ENCODE measurements at regions not wholly inside any gene's neighbourhood (a gene's known extent, or its start where the extent isn't known, plus 50 kb on each side); places are given as distances from the start of the nearest gene placed in this dataset.
"Not testable (repeated sequence)": the region's sequence is repeated elsewhere in the genome, so short reads cannot be mapped to it uniquely, and the experiment has no call there.

- H3K27me3 Mint-ChIP-seq (ENCODE audit: insufficient read depth, unreplicated experiment): no peaks in the 10 kb centered on the region
- peaks cover 36% of the 10 kb centered on the region for H3K36me3 Mint-ChIP-seq (ENCODE audit: insufficient read depth, unreplicated experiment)
- no peak for DNase-seq (ENCODE audit: unreplicated experiment)
- POLR2A ChIA-PET: no interaction called here
- TF ChIP-seq CTCF (IDR thresholded peaks at IDR 0.05; ENCODE audit: unreplicated experiment): no peak
- H3K4me3 Mint-ChIP-seq (ENCODE audit: unreplicated experiment): no peak overlapping the region
- H3K9me3 Mint-ChIP-seq (ENCODE audit: unreplicated experiment): no peaks in the 10 kb centered on the region
- no peaks in the 10 kb centered on the region for H3K4me1 Mint-ChIP-seq (ENCODE audit: insufficient read depth, unreplicated experiment)
- no peak overlapping the region for H3K27ac Mint-ChIP-seq (ENCODE audit: low read depth, unreplicated experiment)
- CTCF ChIA-PET: interaction anchor here (0.6 to 2.4 kb wide), 6 partner anchors 61 to 830 kb away, joined by 3 to 14 read pairs (median 4); no protein-coding TSS in a partner anchor
- intact Hi-C loops (cut with micrococcal nuclease): no loop called here
- no TSS peak for BruUV-seq (replicated peaks)
Measured at GRCh38 chr7:35909870-35910357, 109.1 kb downstream of the SEPTIN7 start.

- CTCF ChIA-PET: interaction anchor here (0.8 to 2.4 kb wide), 5 partner anchors 69 to 403 kb away, joined by 3 to 14 read pairs (median 3); no protein-coding TSS in a partner anchor
- H3K27ac Mint-ChIP-seq (ENCODE audit: low read depth, unreplicated experiment); intact Hi-C loops (cut with micrococcal nuclease); DNase-seq (ENCODE audit: unreplicated experiment); BruUV-seq (replicated peaks); H3K27me3 Mint-ChIP-seq (ENCODE audit: insufficient read depth, unreplicated experiment); H3K4me3 Mint-ChIP-seq (ENCODE audit: unreplicated experiment); H3K9me3 Mint-ChIP-seq (ENCODE audit: unreplicated experiment); H3K4me1 Mint-ChIP-seq (ENCODE audit: insufficient read depth, unreplicated experiment); POLR2A ChIA-PET: not testable (repeated sequence)
- peaks cover 29% of the 10 kb centered on the region for H3K36me3 Mint-ChIP-seq (ENCODE audit: insufficient read depth, unreplicated experiment)
Measured at GRCh38 chr7:35910621-35911020, 109.8 kb downstream of the SEPTIN7 start.

GRCh38 chr7:35913350-35913749, 112.5 kb downstream of the SEPTIN7 start:
- H3K9me3 Mint-ChIP-seq (ENCODE audit: unreplicated experiment); BruUV-seq (replicated peaks); H3K4me3 Mint-ChIP-seq (ENCODE audit: unreplicated experiment); DNase-seq (ENCODE audit: unreplicated experiment); H3K27me3 Mint-ChIP-seq (ENCODE audit: insufficient read depth, unreplicated experiment); intact Hi-C loops (cut with micrococcal nuclease); POLR2A ChIA-PET; H3K27ac Mint-ChIP-seq (ENCODE audit: low read depth, unreplicated experiment); H3K4me1 Mint-ChIP-seq (ENCODE audit: insufficient read depth, unreplicated experiment): not testable (repeated sequence)
- peaks cover 12% of the 10 kb centered on the region for H3K36me3 Mint-ChIP-seq (ENCODE audit: insufficient read depth, unreplicated experiment)
- CTCF ChIA-PET: interaction anchor here (0.9 kb wide), 1 partner anchor 226 kb away, joined by 4 read pairs; no protein-coding TSS in a partner anchor

- H3K27ac Mint-ChIP-seq (ENCODE audit: low read depth, unreplicated experiment); H3K27me3 Mint-ChIP-seq (ENCODE audit: insufficient read depth, unreplicated experiment); BruUV-seq (replicated peaks); H3K4me1 Mint-ChIP-seq (ENCODE audit: insufficient read depth, unreplicated experiment); DNase-seq (ENCODE audit: unreplicated experiment); intact Hi-C loops (cut with micrococcal nuclease); POLR2A ChIA-PET; H3K4me3 Mint-ChIP-seq (ENCODE audit: unreplicated experiment); H3K9me3 Mint-ChIP-seq (ENCODE audit: unreplicated experiment): not testable (repeated sequence)
- H3K36me3 Mint-ChIP-seq (ENCODE audit: insufficient read depth, unreplicated experiment): peaks cover 12% of the 10 kb centered on the region
- CTCF ChIA-PET: interaction anchor here (0.9 kb wide), 1 partner anchor 227 kb away, joined by 4 read pairs; no protein-coding TSS in a partner anchor
Measured at GRCh38 chr7:35914214-35914613, 113.4 kb downstream of the SEPTIN7 start.

- H3K4me1 Mint-ChIP-seq (ENCODE audit: insufficient read depth, unreplicated experiment); DNase-seq (ENCODE audit: unreplicated experiment); H3K4me3 Mint-ChIP-seq (ENCODE audit: unreplicated experiment); H3K27me3 Mint-ChIP-seq (ENCODE audit: insufficient read depth, unreplicated experiment); intact Hi-C loops (cut with micrococcal nuclease); H3K27ac Mint-ChIP-seq (ENCODE audit: low read depth, unreplicated experiment); BruUV-seq (replicated peaks); H3K9me3 Mint-ChIP-seq (ENCODE audit: unreplicated experiment): not testable (repeated sequence)
- POLR2A ChIA-PET: interaction anchor here (1.7 kb wide), 1 partner anchor 115 kb away, joined by 4 read pairs; the partner anchor contains the start of gene SEPTIN7
- H3K36me3 Mint-ChIP-seq (ENCODE audit: insufficient read depth, unreplicated experiment): peaks cover 12% of the 10 kb centered on the region
- CTCF ChIA-PET: interaction anchor here (0.5 to 4.2 kb wide), 10 partner anchors 8 to 1533 kb away, joined by 3 to 22 read pairs (median 4); no protein-coding TSS in a partner anchor
Measured at GRCh38 chr7:35915247-35915955, 114.5 kb downstream of the SEPTIN7 start.

- intact Hi-C loops (cut with micrococcal nuclease); H3K27me3 Mint-ChIP-seq (ENCODE audit: insufficient read depth, unreplicated experiment); H3K9me3 Mint-ChIP-seq (ENCODE audit: unreplicated experiment); H3K27ac Mint-ChIP-seq (ENCODE audit: low read depth, unreplicated experiment); H3K4me3 Mint-ChIP-seq (ENCODE audit: unreplicated experiment); H3K36me3 Mint-ChIP-seq (ENCODE audit: insufficient read depth, unreplicated experiment); H3K4me1 Mint-ChIP-seq (ENCODE audit: insufficient read depth, unreplicated experiment); DNase-seq (ENCODE audit: unreplicated experiment); BruUV-seq (replicated peaks); POLR2A ChIA-PET: not testable (repeated sequence)
- CTCF ChIA-PET: interaction anchor here (0.6 to 4.2 kb wide), 2 partner anchors 58 to 1175 kb away, joined by 3 to 22 read pairs; no protein-coding TSS in a partner anchor
Measured at GRCh38 chr7:35918217-35918616, 117.4 kb downstream of the SEPTIN7 start.

GRCh38 chr7:35919607-35920006, 118.8 kb downstream of the SEPTIN7 start:
- H3K27me3 Mint-ChIP-seq (ENCODE audit: insufficient read depth, unreplicated experiment); intact Hi-C loops (cut with micrococcal nuclease); H3K9me3 Mint-ChIP-seq (ENCODE audit: unreplicated experiment); DNase-seq (ENCODE audit: unreplicated experiment); H3K4me1 Mint-ChIP-seq (ENCODE audit: insufficient read depth, unreplicated experiment); POLR2A ChIA-PET; BruUV-seq (replicated peaks); H3K36me3 Mint-ChIP-seq (ENCODE audit: insufficient read depth, unreplicated experiment); H3K4me3 Mint-ChIP-seq (ENCODE audit: unreplicated experiment): not testable (repeated sequence)
- peak overlapping the region; percentile 59 for H3K27ac Mint-ChIP-seq (ENCODE audit: low read depth, unreplicated experiment)
- CTCF ChIA-PET: interaction anchor here (0.6 to 1.1 kb wide), 4 partner anchors 12 to 393 kb away, joined by 3 to 4 read pairs (median 3); no protein-coding TSS in a partner anchor

GRCh38 chr7:35921338-35921737, 120.5 kb downstream of the SEPTIN7 start:
- H3K27ac Mint-ChIP-seq (ENCODE audit: low read depth, unreplicated experiment); BruUV-seq (replicated peaks); H3K36me3 Mint-ChIP-seq (ENCODE audit: insufficient read depth, unreplicated experiment); H3K4me3 Mint-ChIP-seq (ENCODE audit: unreplicated experiment); POLR2A ChIA-PET; intact Hi-C loops (cut with micrococcal nuclease); H3K4me1 Mint-ChIP-seq (ENCODE audit: insufficient read depth, unreplicated experiment); H3K27me3 Mint-ChIP-seq (ENCODE audit: insufficient read depth, unreplicated experiment); DNase-seq (ENCODE audit: unreplicated experiment); H3K9me3 Mint-ChIP-seq (ENCODE audit: unreplicated experiment): not testable (repeated sequence)
- CTCF ChIA-PET: interaction anchor here (0.6 to 1.9 kb wide), 6 partner anchors 15 to 1277 kb away, joined by 3 to 5 read pairs (median 4); no protein-coding TSS in a partner anchor

Measured in MCF 10A (cell line).